ENCODE measurements at regions not wholly inside any gene's neighbourhood (a gene's known extent, or its start where the extent isn't known, plus 50 kb on each side); places are given as distances from the start of the nearest gene placed in this dataset.

DNA sequence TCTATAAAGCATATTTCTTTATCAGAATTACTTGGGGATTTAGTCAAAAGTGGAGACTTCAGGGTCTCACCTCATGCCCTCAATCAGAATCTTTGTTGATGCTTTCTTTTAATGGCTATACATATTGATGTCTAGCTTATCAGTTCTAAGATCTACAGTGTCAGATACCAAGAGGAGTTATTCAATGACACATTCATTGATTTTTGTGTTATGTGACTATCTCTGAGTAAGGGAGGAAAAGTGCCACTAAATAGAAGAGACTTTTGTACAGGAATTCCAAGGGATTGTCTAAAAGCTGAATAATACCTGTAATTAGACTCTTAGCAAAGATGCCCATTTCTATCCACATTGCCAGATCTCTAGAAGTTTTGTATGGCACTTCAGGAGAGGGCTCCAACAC lies 87.2 kb downstream of the HLX start:
- TF ChIP-seq EZH2 (IDR thresholded peaks at IDR 0.05; ENCODE audit: borderline replicate concordance, insufficient read depth, low read depth, low read length, poor library complexity, severe bottlenecking) (no peak), CTCF (IDR thresholded peaks at IDR 0.05) (no peak)
- Histone ChIP-seq H4K20me1 (ENCODE audit: control insufficient read depth, insufficient read depth, low read length, poor library complexity, severe bottlenecking) (no peaks in the 10 kb centered on the region), H3K4me1 (ENCODE audit: control insufficient read depth in 2 of 2, insufficient read depth in 2 of 2, low read length in 2 of 2) (no peaks in the 10 kb centered on the region), H3K9me3 (ENCODE audit: control extremely low read depth in 1 of 3, control insufficient read depth in 2 of 3, insufficient read depth in 1 of 3, low read length in 2 of 3) (peaks cover 0 to 6% (median 3%) of the 10 kb centered on the region in 3 donors), H2AFZ (ENCODE audit: insufficient read depth, low read depth, low read length, poor library complexity, severe bottlenecking) (no peak overlapping the region), H3K27me3 (replicated peaks in 1 of 4; ENCODE audit: control extremely low read depth in 1 of 4, control insufficient read depth in 3 of 4, insufficient read depth in 4 of 4, low read length in 3 of 4) (no peaks in the 10 kb centered on the region), H3K4me3 (ENCODE audit: control extremely low read depth in 1 of 5, extremely low read depth in 1 of 5, insufficient read depth in 1 of 5, low read depth in 2 of 5, low read length in 4 of 5) (no peak overlapping the region), H3K4me2 (replicated peaks; ENCODE audit: low read depth, low read length, poor library complexity, severe bottlenecking) (no peak overlapping the region), H3K9ac (ENCODE audit: low read length) (no peak overlapping the region), H3K36me3 (replicated peaks in 1 of 2; ENCODE audit: control extremely low read depth in 1 of 2, control insufficient read depth in 1 of 2, extremely low read depth in 1 of 2, insufficient read depth in 2 of 2, low read length in 1 of 2) (no peaks in the 10 kb centered on the region), H3K27ac (ENCODE audit: low read length in 2 of 2) (no peak overlapping the region), H3K79me2 (ENCODE audit: control insufficient read depth, insufficient read depth, low read length) (no peaks in the 10 kb centered on the region)
- ChIA-PET CTCF (no interaction called here), POLR2A (no interaction called here)
- H3K4me1 Mint-ChIP-seq, result no peaks in the 10 kb centered on the region
- H3K4me3 Mint-ChIP-seq, result no peak overlapping the region
- H3K27ac Mint-ChIP-seq, result no peak overlapping the region
- ATAC-seq (ENCODE audit: low read depth) (no peak), DNase-seq (no peak)
- H3K27me3 Mint-ChIP-seq, result peaks cover 3% of the 10 kb centered on the region
- H3K9me3 Mint-ChIP-seq (ENCODE audit: insufficient read depth), result peaks cover 10% of the 10 kb centered on the region
- intact Hi-C loops (cut with micrococcal nuclease), result no loop called here

DNA sequence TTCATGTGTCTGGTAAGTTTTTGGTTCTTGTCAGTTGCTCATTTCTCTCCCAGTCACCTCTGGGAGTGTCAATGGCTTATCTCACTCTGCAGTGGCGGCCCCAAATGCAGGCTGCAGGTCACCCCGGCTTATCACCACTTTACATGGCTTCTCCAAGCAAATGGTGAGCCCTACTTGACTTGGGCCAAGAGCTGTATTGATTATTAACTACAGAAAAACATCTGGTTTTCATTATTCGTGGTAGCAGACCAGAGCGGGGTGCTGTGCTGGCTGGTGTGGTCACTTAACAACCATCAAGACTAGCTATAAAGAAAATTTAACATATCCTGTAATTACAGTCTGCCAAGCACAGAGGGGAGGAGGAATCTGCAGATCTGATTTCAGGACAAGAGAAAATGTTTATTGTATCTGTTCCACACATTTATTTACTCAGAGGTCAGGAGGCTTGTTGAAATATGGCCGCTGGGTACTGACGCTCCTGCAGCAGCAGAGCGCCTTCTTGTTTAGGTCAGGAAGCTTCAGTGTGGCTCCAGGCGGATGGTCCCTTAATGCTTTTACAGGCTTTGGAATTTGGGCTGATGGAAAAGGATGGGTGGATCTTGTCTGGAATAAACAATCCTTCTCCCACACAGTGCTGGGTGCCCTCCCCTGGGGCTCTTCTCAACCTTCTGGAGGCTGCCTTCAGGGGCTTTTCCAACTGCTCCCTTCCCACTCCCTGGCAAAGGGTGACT lies 87.8 kb downstream of the HLX start:
- ChIA-PET CTCF (no interaction called here), POLR2A (no interaction called here)
- ATAC-seq (ENCODE audit: low read depth) (no peak), DNase-seq (no peak)
- Histone ChIP-seq H4K20me1 (ENCODE audit: control insufficient read depth, insufficient read depth, low read length, poor library complexity, severe bottlenecking) (no peaks in the 10 kb centered on the region), H3K4me3 (ENCODE audit: control extremely low read depth in 1 of 5, extremely low read depth in 1 of 5, insufficient read depth in 1 of 5, low read depth in 2 of 5, low read length in 4 of 5) (no peak overlapping the region), H3K27me3 (replicated peaks in 1 of 4; ENCODE audit: control extremely low read depth in 1 of 4, control insufficient read depth in 3 of 4, insufficient read depth in 4 of 4, low read length in 3 of 4) (no peaks in the 10 kb centered on the region), H3K4me1 (ENCODE audit: control insufficient read depth in 2 of 2, insufficient read depth in 2 of 2, low read length in 2 of 2) (no peaks in the 10 kb centered on the region), H3K79me2 (ENCODE audit: control insufficient read depth, insufficient read depth, low read length) (no peaks in the 10 kb centered on the region), H3K9me3 (ENCODE audit: control extremely low read depth in 1 of 3, control insufficient read depth in 2 of 3, insufficient read depth in 1 of 3, low read length in 2 of 3) (peaks cover 0 to 6% (median 3%) of the 10 kb centered on the region in 3 donors), H3K27ac (ENCODE audit: low read length in 2 of 2) (no peak overlapping the region), H3K9ac (ENCODE audit: low read length) (no peak overlapping the region), H3K4me2 (replicated peaks; ENCODE audit: low read depth, low read length, poor library complexity, severe bottlenecking) (no peak overlapping the region), H2AFZ (ENCODE audit: insufficient read depth, low read depth, low read length, poor library complexity, severe bottlenecking) (no peak overlapping the region), H3K36me3 (replicated peaks in 1 of 2; ENCODE audit: control extremely low read depth in 1 of 2, control insufficient read depth in 1 of 2, extremely low read depth in 1 of 2, insufficient read depth in 2 of 2, low read length in 1 of 2) (no peaks in the 10 kb centered on the region)
- peaks cover 3% of the 10 kb centered on the region for H3K27me3 Mint-ChIP-seq
- H3K9me3 Mint-ChIP-seq (ENCODE audit: insufficient read depth), result peaks cover 10% of the 10 kb centered on the region
- WGBS (ENCODE audit: insufficient coverage), result 90% methylated on average over 2 of the region's 8 CpGs
- no peaks in the 10 kb centered on the region for H3K4me1 Mint-ChIP-seq
- H3K4me3 Mint-ChIP-seq, result no peak overlapping the region
- intact Hi-C loops (cut with micrococcal nuclease), result no loop called here
- no peak for TF ChIP-seq CTCF (IDR thresholded peaks at IDR 0.05)
- no peak for TF ChIP-seq EZH2 (IDR thresholded peaks at IDR 0.05; ENCODE audit: borderline replicate concordance, insufficient read depth, low read depth, low read length, poor library complexity, severe bottlenecking)
- H3K27ac Mint-ChIP-seq, result no peak overlapping the region

Data from B cell (primary cell).